GM23338 (cell line): ENCODE measurements at regions not wholly inside any gene's neighbourhood (a gene's known extent, or its start where the extent isn't known, plus 50 kb on each side); places are given as distances from the start of the nearest gene placed in this dataset.

Source experiments
- ATAC-seq: fragments of 200-7000 bp; cut with Tn5 transposase; 3 replicates; pipeline ENCODE4 v1.9.1; 2020
- DNase-seq: peaks from one replicate; pipeline ENCODE4 v3.0.0-alpha.2; 2015; ENCODE audit warnings: low spot score
- H2AFZ ChIP-seq: fragments of 200-600 bp; sonication (generic); 2 replicates; pipeline ENCODE4 v1.8.0; 2016; ENCODE audit warnings: antibody characterized with exemption, mild to moderate bottlenecking, moderate library complexity
- H3F3A ChIP-seq: fragments of 200-600 bp; sonication (generic); replicated peaks from 2 replicates; pipeline ENCODE4 v1.8.0; 2017; ENCODE audit warnings: antibody characterized with exemption, mixed run types, low read depth
- H3K27ac ChIP-seq: fragments of 200-600 bp; sonication (generic); 2 replicates; pipeline ENCODE4 v1.6.1; 2016; ENCODE audit warnings: low read depth
- H3K27me3 ChIP-seq: fragments of 200-600 bp; sonication (generic); 2 replicates; pipeline ENCODE4 v1.8.0; 2016; ENCODE audit warnings: mild to moderate bottlenecking, mixed run types, moderate library complexity; ENCODE audit not compliant: insufficient read depth
- H3K36me3 ChIP-seq: fragments of 200-600 bp; sonication (generic); 2 replicates; pipeline ENCODE4 v1.8.0; 2016; ENCODE audit warnings: mild to moderate bottlenecking; ENCODE audit not compliant: insufficient read depth
- H3K4me1 ChIP-seq: fragments of 200-600 bp; sonication (generic); 2 replicates; pipeline ENCODE4 v1.8.0; 2016; ENCODE audit warnings: mild to moderate bottlenecking, moderate library complexity; ENCODE audit not compliant: insufficient read depth
- H3K4me2 ChIP-seq: fragments of 200-600 bp; sonication (generic); 2 replicates; pipeline ENCODE4 v1.7.1; 2017; ENCODE audit warnings: mixed run types
- H3K4me3 ChIP-seq: fragments of 200-600 bp; sonication (generic); 2 replicates; pipeline ENCODE4 v1.6.1; 2016; ENCODE audit warnings: mixed run types
- H3K79me2 ChIP-seq: fragments of 200-600 bp; sonication (generic); replicated peaks from 2 replicates; pipeline ENCODE4 v1.8.0; 2017; ENCODE audit warnings: mild to moderate bottlenecking; ENCODE audit not compliant: insufficient read depth
- H3K9me2 ChIP-seq: fragments of 200-600 bp; sonication (generic); 2 replicates; pipeline ENCODE4 v1.8.0; 2017; ENCODE audit not compliant: insufficient read depth
- H4K20me1 ChIP-seq: fragments of 200-600 bp; sonication (generic); replicated peaks from 2 replicates; pipeline ENCODE4 v1.8.0; 2017; ENCODE audit warnings: mild to moderate bottlenecking; ENCODE audit not compliant: insufficient read depth
- H3K27ac Mint-ChIP-seq: 2 replicates; pipeline ENCODE4 v1.8.0; 2020; ENCODE audit warnings: inconsistent platforms, mild to moderate bottlenecking, moderate library complexity, mixed read lengths
- H3K27me3 Mint-ChIP-seq: 3 replicates; pipeline ENCODE4 v1.8.0; 2022; ENCODE audit warnings: low read depth, mild to moderate bottlenecking, moderate library complexity, mixed read lengths, inconsistent platforms; ENCODE audit not compliant: insufficient read depth, poor library complexity
- H3K36me3 Mint-ChIP-seq: 3 replicates; pipeline ENCODE4 v1.8.0; 2021; ENCODE audit warnings: low read depth, mild to moderate bottlenecking, inconsistent platforms, moderate library complexity, mixed read lengths
- H3K4me1 Mint-ChIP-seq: 3 replicates; pipeline ENCODE4 v1.8.0; 2020; ENCODE audit warnings: mild to moderate bottlenecking, inconsistent platforms, mixed read lengths
- H3K4me3 Mint-ChIP-seq: 3 replicates; pipeline ENCODE4 v1.8.0; 2021; ENCODE audit warnings: moderate library complexity, mild to moderate bottlenecking, inconsistent platforms, mixed read lengths
- H3K9me3 Mint-ChIP-seq: 3 replicates; pipeline ENCODE4 v1.8.0; 2020; ENCODE audit warnings: moderate library complexity, mild to moderate bottlenecking, inconsistent platforms, mixed read lengths
- JUNB ChIP-seq: IDR thresholded peaks from one replicate; pipeline ENCODE4 v1.6.1; 2016; ENCODE audit warnings: antibody characterized with exemption; ENCODE audit not compliant: unreplicated experiment
- REST ChIP-seq: IDR thresholded peaks from one replicate; pipeline ENCODE4 v1.6.1; 2018; ENCODE audit warnings: antibody characterized with exemption; ENCODE audit not compliant: unreplicated experiment
- ZNF331 ChIP-seq: fragments of 250-450 bp; sonication (Bioruptor Pico); IDR thresholded peaks from 2 replicates; pipeline ENCODE4 v1.5.0; 2020; ENCODE audit warnings: low read depth, mild to moderate bottlenecking, moderate library complexity
- TF ChIP-seq, protein P1 (sequence below): fragments of 250-450 bp; sonication (Bioruptor Pico); IDR thresholded peaks from 2 replicates; pipeline ENCODE4 v1.5.0; 2020; ENCODE audit warnings: mild to moderate bottlenecking, moderate library complexity
- TF ChIP-seq, protein P2 (sequence below), 2 experiments: fragments of 200-600 bp in 1 of 2; sonication (generic) in 1 of 2; conservative IDR thresholded peaks; 2 replicates each; pipeline versions ENCODE4 v1.5.1 to v1.6.1; 2016 to 2017; ENCODE audit warnings: antibody characterized with exemption in 2 of 2, low read depth in 2 of 2, mild to moderate bottlenecking in 2 of 2, moderate library complexity in 1 of 2

DNA sequence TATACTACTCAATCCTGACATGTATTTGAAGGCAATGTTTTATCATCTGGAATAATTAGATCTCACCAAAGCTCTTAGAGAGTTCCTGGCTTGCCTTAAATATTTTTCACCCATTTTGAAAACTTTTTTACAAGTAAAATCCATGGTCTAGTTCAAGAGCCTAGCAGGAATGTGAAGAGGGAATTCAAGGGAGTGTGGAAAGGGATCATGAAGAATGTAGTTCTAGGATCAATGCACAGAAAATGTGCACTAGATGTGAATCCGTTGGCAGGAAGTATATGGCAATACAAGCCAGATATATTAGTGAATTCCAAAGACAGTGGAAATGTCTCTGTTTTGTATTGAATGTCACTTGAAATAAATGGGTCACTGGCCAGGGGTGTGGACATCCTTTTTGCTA, 167.9 kb upstream of the MOCS2 start (continued):
- TF ChIP-seq, protein P1, sequence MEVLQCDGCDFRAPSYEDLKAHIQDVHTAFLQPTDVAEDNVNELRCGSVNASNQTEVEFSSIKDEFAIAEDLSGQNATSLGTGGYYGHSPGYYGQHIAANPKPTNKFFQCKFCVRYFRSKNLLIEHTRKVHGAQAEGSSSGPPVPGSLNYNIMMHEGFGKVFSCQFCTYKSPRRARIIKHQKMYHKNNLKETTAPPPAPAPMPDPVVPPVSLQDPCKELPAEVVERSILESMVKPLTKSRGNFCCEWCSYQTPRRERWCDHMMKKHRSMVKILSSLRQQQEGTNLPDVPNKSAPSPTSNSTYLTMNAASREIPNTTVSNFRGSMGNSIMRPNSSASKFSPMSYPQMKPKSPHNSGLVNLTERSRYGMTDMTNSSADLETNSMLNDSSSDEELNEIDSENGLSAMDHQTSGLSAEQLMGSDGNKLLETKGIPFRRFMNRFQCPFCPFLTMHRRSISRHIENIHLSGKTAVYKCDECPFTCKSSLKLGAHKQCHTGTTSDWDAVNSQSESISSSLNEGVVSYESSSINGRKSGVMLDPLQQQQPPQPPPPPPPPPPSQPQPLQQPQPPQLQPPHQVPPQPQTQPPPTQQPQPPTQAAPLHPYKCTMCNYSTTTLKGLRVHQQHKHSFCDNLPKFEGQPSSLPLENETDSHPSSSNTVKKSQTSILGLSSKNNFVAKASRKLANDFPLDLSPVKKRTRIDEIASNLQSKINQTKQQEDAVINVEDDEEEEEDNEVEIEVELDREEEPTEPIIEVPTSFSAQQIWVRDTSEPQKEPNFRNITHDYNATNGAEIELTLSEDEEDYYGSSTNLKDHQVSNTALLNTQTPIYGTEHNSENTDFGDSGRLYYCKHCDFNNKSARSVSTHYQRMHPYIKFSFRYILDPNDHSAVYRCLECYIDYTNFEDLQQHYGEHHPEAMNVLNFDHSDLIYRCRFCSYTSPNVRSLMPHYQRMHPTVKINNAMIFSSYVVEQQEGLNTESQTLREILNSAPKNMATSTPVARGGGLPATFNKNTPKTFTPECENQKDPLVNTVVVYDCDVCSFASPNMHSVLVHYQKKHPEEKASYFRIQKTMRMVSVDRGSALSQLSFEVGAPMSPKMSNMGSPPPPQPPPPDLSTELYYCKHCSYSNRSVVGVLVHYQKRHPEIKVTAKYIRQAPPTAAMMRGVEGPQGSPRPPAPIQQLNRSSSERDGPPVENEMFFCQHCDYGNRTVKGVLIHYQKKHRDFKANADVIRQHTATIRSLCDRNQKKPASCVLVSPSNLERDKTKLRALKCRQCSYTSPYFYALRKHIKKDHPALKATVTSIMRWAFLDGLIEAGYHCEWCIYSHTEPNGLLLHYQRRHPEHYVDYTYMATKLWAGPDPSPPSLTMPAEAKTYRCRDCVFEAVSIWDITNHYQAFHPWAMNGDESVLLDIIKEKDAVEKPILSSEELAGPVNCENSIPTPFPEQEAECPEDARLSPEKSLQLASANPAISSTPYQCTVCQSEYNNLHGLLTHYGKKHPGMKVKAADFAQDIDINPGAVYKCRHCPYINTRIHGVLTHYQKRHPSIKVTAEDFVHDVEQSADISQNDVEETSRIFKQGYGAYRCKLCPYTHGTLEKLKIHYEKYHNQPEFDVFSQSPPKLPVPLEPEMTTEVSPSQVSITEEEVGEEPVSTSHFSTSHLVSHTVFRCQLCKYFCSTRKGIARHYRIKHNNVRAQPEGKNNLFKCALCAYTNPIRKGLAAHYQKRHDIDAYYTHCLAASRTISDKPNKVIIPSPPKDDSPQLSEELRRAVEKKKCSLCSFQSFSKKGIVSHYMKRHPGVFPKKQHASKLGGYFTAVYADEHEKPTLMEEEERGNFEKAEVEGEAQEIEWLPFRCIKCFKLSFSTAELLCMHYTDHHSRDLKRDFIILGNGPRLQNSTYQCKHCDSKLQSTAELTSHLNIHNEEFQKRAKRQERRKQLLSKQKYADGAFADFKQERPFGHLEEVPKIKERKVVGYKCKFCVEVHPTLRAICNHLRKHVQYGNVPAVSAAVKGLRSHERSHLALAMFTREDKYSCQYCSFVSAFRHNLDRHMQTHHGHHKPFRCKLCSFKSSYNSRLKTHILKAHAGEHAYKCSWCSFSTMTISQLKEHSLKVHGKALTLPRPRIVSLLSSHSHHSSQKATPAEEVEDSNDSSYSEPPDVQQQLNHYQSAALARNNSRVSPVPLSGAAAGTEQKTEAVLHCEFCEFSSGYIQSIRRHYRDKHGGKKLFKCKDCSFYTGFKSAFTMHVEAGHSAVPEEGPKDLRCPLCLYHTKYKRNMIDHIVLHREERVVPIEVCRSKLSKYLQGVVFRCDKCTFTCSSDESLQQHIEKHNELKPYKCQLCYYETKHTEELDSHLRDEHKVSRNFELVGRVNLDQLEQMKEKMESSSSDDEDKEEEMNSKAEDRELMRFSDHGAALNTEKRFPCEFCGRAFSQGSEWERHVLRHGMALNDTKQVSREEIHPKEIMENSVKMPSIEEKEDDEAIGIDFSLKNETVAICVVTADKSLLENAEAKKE (CRISPR knock-in tag) = no peak
- TF ChIP-seq, protein P2, sequence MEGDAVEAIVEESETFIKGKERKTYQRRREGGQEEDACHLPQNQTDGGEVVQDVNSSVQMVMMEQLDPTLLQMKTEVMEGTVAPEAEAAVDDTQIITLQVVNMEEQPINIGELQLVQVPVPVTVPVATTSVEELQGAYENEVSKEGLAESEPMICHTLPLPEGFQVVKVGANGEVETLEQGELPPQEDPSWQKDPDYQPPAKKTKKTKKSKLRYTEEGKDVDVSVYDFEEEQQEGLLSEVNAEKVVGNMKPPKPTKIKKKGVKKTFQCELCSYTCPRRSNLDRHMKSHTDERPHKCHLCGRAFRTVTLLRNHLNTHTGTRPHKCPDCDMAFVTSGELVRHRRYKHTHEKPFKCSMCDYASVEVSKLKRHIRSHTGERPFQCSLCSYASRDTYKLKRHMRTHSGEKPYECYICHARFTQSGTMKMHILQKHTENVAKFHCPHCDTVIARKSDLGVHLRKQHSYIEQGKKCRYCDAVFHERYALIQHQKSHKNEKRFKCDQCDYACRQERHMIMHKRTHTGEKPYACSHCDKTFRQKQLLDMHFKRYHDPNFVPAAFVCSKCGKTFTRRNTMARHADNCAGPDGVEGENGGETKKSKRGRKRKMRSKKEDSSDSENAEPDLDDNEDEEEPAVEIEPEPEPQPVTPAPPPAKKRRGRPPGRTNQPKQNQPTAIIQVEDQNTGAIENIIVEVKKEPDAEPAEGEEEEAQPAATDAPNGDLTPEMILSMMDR (conservative IDR thresholded peaks at IDR 0.05; ENCODE audit: low read depth in 2 of 2) = no peak

GRCh38 chr5:53287573-53287972, 178.0 kb upstream of the MOCS2 start:
- Histone ChIP-seq H3K27me3 (no peaks in the 10 kb centered on the region), H3F3A (no peaks in the 10 kb centered on the region), H3K4me1 (no peaks in the 10 kb centered on the region), H3K27ac (no peak overlapping the region), H2AFZ (no peak overlapping the region), H3K4me2 (no peak overlapping the region), H4K20me1 (no peaks in the 10 kb centered on the region), H3K79me2 (no peaks in the 10 kb centered on the region), H3K9me2 (peaks cover 9% of the 10 kb centered on the region), H3K4me3 (no peak overlapping the region), H3K36me3 (no peaks in the 10 kb centered on the region)
- DNase-seq (no peak), ATAC-seq (no peak)
- Mint-ChIP-seq H3K27ac (no peak overlapping the region), H3K4me3 (no peak overlapping the region), H3K27me3 (no peaks in the 10 kb centered on the region), H3K4me1 (no peaks in the 10 kb centered on the region), H3K9me3 (peaks cover 25% of the 10 kb centered on the region), H3K36me3 (peaks cover 14% of the 10 kb centered on the region; the same call in 2 of the 3 replicates)
- TF ChIP-seq REST (no peak), ZNF331 (no peak), JUNB (no peak)
